Tibial artery (tissue), 4 donors: ENCODE measurements at regions not wholly inside any gene's neighbourhood (a gene's known extent, or its start where the extent isn't known, plus 50 kb on each side); places are given as distances from the start of the nearest gene placed in this dataset.

Experiments
- DNase-seq, 2 donors: peaks; one replicate each; pipeline ENCODE4 v3.0.0-alpha.2; 2019
- H3K27ac ChIP-seq, 2 donors: fragments of 200-600 bp; sonication (generic) in 1 of 2; 1 replicate in 1 of 2; 2 replicates in 1 of 2; pipeline ENCODE4 v1.5.1; 2018 to 2019; ENCODE audit warnings: mild to moderate bottlenecking in 1 of 2
- H3K27me3 ChIP-seq, 2 donors: fragments of 200-600 bp; sonication (generic) in 1 of 2; one replicate each; pipeline versions ENCODE4 v1.5.1 to v1.6.0; 2016 to 2019
- H3K36me3 ChIP-seq, 3 donors: fragments of 200-600 bp; sonication (generic) in 2 of 3; one replicate each; pipeline ENCODE4 v1.5.1; 2016 to 2019; ENCODE audit warnings: mild to moderate bottlenecking in 2 of 3
- H3K4me1 ChIP-seq, 4 donors: fragments of 200-600 bp; sonication (generic) in 2 of 4; 1 replicate in 3 of 4; 2 replicates in 1 of 4; pipeline ENCODE4 v1.5.1; 2016 to 2019
- H3K4me3 ChIP-seq, 2 donors: fragments of 200-600 bp; sonication (generic) in 1 of 2; 1 replicate in 1 of 2; 2 replicates in 1 of 2; pipeline ENCODE4 v1.5.1; 2018 to 2019; ENCODE audit warnings: mild to moderate bottlenecking in 2 of 2
- H3K9me3 ChIP-seq, 3 donors: fragments of 200-600 bp; sonication (generic) in 1 of 3; one replicate each; pipeline ENCODE4 v1.5.1; 2016 to 2019
- CTCF ChIP-seq, 2 experiments: fragments of 200-600 bp in 1 of 2; fragments of 450-650 bp in 1 of 2; IDR thresholded peaks; one replicate each; pipeline ENCODE4 v1.5.1; 2017 to 2019; ENCODE audit warnings: antibody characterized with exemption in 2 of 2, mild to moderate bottlenecking in 1 of 2, moderate library complexity in 1 of 2
- intact Hi-C: fragments of 100-400 bp; cut with DNase I; formaldehyde crosslinking; loops from one replicate; pipeline ENCODE4 v1.15.0; 2023; ENCODE audit warnings: low total_unique reads

GRCh38 chr2:375270-375955 is 87.5 kb upstream of the ALKAL2 start:
- TF ChIP-seq CTCF (IDR thresholded peaks at IDR 0.05), result no peak
- peak overlapping the region; percentile 57 to 62 for H3K27ac ChIP-seq
- no peaks in the 10 kb centered on the region for H3K27me3 ChIP-seq
- no peak for DNase-seq
- peaks cover 0 to 12% (median 3%) of the 10 kb centered on the region in 3 donors for H3K9me3 ChIP-seq
- peak overlapping the region in 1 of 2 donors; percentile 22 for H3K4me3 ChIP-seq
- no peaks in the 10 kb centered on the region for H3K36me3 ChIP-seq
- intact Hi-C loops, result no loop called here
- peaks cover 0 to 24% (median 7%) of the 10 kb centered on the region in 4 donors for H3K4me1 ChIP-seq

GRCh38 chr2:368386-368785 is 80.5 kb upstream of the ALKAL2 start:
- peaks cover 0 to 18% (median 7%) of the 10 kb centered on the region in 4 donors for H3K4me1 ChIP-seq
- peaks cover 0 to 7% (median 0%) of the 10 kb centered on the region in 3 donors for H3K9me3 ChIP-seq
- H3K4me3 ChIP-seq, result no peak overlapping the region
- no peaks in the 10 kb centered on the region for H3K27me3 ChIP-seq
- no peaks in the 10 kb centered on the region for H3K36me3 ChIP-seq
- no peak overlapping the region for H3K27ac ChIP-seq
- DNase-seq, result no peak
- TF ChIP-seq CTCF (IDR thresholded peaks at IDR 0.05), result no peak
- intact Hi-C loops, result no loop called here

- Histone ChIP-seq H3K36me3 (no peaks in the 10 kb centered on the region), H3K27ac (peak overlapping the region; percentile 23 to 45), H3K4me3 (no peak overlapping the region), H3K27me3 (no peaks in the 10 kb centered on the region), H3K4me1 (peaks cover 0 to 18% (median 7%) of the 10 kb centered on the region in 4 donors), H3K9me3 (peaks cover 0 to 7% (median 0%) of the 10 kb centered on the region in 3 donors)
- DNase-seq, result no peak
- intact Hi-C loops, result no loop called here
- no peak for TF ChIP-seq CTCF (IDR thresholded peaks at IDR 0.05)
These were observed 79.4 kb upstream of the ALKAL2 start for GRCh38 chr2:367246-367645.

- intact Hi-C loops, result no loop called here
These were observed 78.8 kb upstream of the ALKAL2 start for GRCh38 chr2:366706-367105.

GRCh38 chr2:365367-366275 is 77.7 kb upstream of the ALKAL2 start:
- Histone ChIP-seq H3K4me1 (peaks cover 0 to 18% (median 7%) of the 10 kb centered on the region in 4 donors), H3K4me3 (no peak overlapping the region), H3K9me3 (no peaks in the 10 kb centered on the region), H3K27ac (no peak overlapping the region), H3K36me3 (no peaks in the 10 kb centered on the region), H3K27me3 (no peaks in the 10 kb centered on the region)
- no peak for TF ChIP-seq CTCF (IDR thresholded peaks at IDR 0.05)
- DNase-seq, result no peak
- intact Hi-C loops, result no loop called here

More at GRCh38 chr2:366706-367105, 78.8 kb upstream of the ALKAL2 start:
- no peaks in the 10 kb centered on the region for H3K36me3 ChIP-seq
- DNase-seq, result no peak
- H3K4me1 ChIP-seq, result peaks cover 0 to 18% (median 7%) of the 10 kb centered on the region in 4 donors
- H3K9me3 ChIP-seq, result peaks cover 0 to 7% (median 0%) of the 10 kb centered on the region in 3 donors
- H3K4me3 ChIP-seq, result no peak overlapping the region
- H3K27me3 ChIP-seq, result no peaks in the 10 kb centered on the region
- peak overlapping the region; percentile 23 to 45 for H3K27ac ChIP-seq
- no peak for TF ChIP-seq CTCF (IDR thresholded peaks at IDR 0.05)
